Mucosa of descending colon (tissue), 3 donors: ENCODE measurements at regions not wholly inside any gene's neighbourhood (a gene's known extent, or its start where the extent isn't known, plus 50 kb on each side); places are given as distances from the start of the nearest gene placed in this dataset.
"Not testable (repeated sequence)": the region's sequence is repeated elsewhere in the genome, so short reads cannot be mapped to it uniquely, and the experiment has no call there.

Source experiments
- ATAC-seq: fragments of 200-7000 bp; cut with Tn5 transposase; one replicate; pipeline ENCODE4 v1.9.1; 2020; ENCODE audit warnings: mild to moderate bottlenecking, moderate library complexity
- DNase-seq, 3 donors: peaks; one replicate each; pipeline ENCODE4 v3.0.0-alpha.2; 2020
- H3K36me3 ChIP-seq: fragments of 200-600 bp; one replicate; pipeline ENCODE4 v1.8.0; 2021; ENCODE audit warnings: low read depth, mild to moderate bottlenecking
- H3K4me1 ChIP-seq: fragments of 200-600 bp; one replicate; pipeline ENCODE4 v1.8.0; 2021; ENCODE audit warnings: low read depth, mild to moderate bottlenecking
- H3K4me3 ChIP-seq: fragments of 200-600 bp; one replicate; pipeline ENCODE4 v1.8.0; 2021; ENCODE audit warnings: mild to moderate bottlenecking
- H3K9me3 ChIP-seq: fragments of 200-600 bp; one replicate; pipeline ENCODE4 v1.8.0; 2021; ENCODE audit warnings: mild to moderate bottlenecking
- CTCF ChIP-seq: fragments of 200-600 bp; IDR thresholded peaks from one replicate; pipeline ENCODE4 v1.8.0; 2022; ENCODE audit warnings: antibody characterized with exemption, mild to moderate bottlenecking
- intact Hi-C, 2 donors: fragments of 100-400 bp; cut with DNase I in 1 of 2; cut with micrococcal nuclease in 1 of 2; formaldehyde crosslinking; loops; one replicate each; pipeline versions ENCODE4 v1.11.0 to v1.11.1; 2022; cut with DNase I, micrococcal nuclease
- donor health status: DM: no; HTN: no; CAD: no; lungs with moderate emphysema.
- donor health status: DM: no; HTN: no; CAD: no.
- donor health status: DM: no; HTN: yes; CAD: no.

DNA sequence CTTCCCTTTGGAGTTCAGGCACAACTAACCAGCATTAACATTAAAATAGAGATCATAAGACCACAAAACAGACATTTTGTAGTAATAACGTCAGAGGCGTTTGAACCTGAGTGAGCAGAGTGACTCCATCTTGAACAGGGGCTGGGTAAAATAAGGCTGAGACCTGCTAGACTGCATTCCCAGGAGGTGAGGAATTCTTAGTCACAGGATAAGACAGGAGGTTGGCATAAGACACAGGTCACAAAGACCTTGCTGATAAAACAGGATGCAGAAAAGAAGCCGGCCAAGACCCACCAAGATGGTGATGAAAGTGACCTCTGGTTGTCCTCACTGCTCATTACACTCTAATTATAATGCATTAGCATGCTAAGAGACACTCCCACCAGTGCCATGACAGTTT, 493.2 kb upstream of the AUTS2 start:
- no peaks in the 10 kb centered on the region for H3K36me3 ChIP-seq
- ATAC-seq = no peak
- DNase-seq = no peak

DNA sequence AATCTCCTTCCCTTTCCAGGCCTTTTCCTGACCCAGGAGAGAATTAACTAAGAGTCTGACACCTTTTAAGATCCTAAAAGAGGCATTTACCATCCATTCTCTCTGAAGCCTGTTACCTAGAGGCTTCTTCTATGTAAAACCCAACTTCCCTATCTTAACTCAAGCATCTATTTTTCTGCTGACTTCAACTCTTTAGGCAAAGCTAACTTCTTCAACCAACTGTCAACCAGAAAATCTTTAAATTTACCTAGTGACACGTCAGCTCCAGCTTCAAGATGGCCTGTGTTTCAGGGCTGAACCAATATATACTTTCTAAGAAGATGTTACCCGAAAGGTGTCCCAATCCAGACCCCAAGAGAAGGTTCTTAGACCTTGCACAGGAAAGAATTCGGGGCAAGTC, 492.3 kb upstream of the AUTS2 start:
- intact Hi-C loops = no loop called here
- ATAC-seq (no peak), DNase-seq (no peak)
- Histone ChIP-seq H3K9me3 (peaks cover 50% of the 10 kb centered on the region), H3K36me3 (no peaks in the 10 kb centered on the region), H3K4me1 (no peaks in the 10 kb centered on the region), H3K4me3 (no peak overlapping the region)
- TF ChIP-seq CTCF = no peak

More for the DNA sequence above, 493.2 kb upstream of the AUTS2 start:
- Histone ChIP-seq H3K4me3 (no peak overlapping the region), H3K9me3 (peaks cover 48% of the 10 kb centered on the region), H3K4me1 (no peaks in the 10 kb centered on the region)
- intact Hi-C loops = no loop called here
- TF ChIP-seq CTCF = no peak

GRCh38 chr7:69106449-69106848, 491.8 kb upstream of the AUTS2 start:
- intact Hi-C loops = not testable (repeated sequence)

GRCh38 chr7:69106946-69107345, 491.3 kb upstream of the AUTS2 start:
- peaks cover 44% of the 10 kb centered on the region for H3K9me3 ChIP-seq
- H3K36me3 ChIP-seq, H3K4me1 ChIP-seq, DNase-seq, intact Hi-C loops, H3K4me3 ChIP-seq, ATAC-seq: not testable (repeated sequence)

More at GRCh38 chr7:69106449-69106848, 491.8 kb upstream of the AUTS2 start:
- H3K36me3 ChIP-seq, H3K4me3 ChIP-seq, DNase-seq, ATAC-seq, H3K4me1 ChIP-seq: not testable (repeated sequence)
- H3K9me3 ChIP-seq = peaks cover 46% of the 10 kb centered on the region

DNA sequence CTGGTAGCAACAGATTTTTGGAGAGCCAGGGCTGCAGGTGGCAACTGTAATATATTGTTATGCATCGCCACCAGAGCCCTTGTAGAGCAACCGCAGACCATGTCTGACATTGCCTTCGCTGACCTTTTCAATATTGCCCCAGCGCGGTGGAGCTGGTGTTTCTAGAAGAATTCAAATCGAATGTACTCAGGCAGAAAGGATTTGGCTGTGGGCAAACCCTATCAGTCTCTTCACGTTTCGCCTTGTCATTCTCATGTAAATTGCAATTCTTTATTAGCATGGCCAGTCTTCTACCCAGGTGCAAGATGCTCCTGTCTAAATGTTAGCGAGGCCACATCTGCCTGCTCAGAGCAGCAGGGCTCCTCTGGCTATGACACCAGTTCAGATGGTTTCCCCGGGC, 490.2 kb upstream of the AUTS2 start:
- ATAC-seq (no peak), DNase-seq (no peak)
- no peak for TF ChIP-seq CTCF
- Histone ChIP-seq H3K36me3 (no peaks in the 10 kb centered on the region), H3K4me1 (no peaks in the 10 kb centered on the region), H3K9me3 (peaks cover 38% of the 10 kb centered on the region), H3K4me3 (no peak overlapping the region)
- intact Hi-C loops = no loop called here

DNA sequence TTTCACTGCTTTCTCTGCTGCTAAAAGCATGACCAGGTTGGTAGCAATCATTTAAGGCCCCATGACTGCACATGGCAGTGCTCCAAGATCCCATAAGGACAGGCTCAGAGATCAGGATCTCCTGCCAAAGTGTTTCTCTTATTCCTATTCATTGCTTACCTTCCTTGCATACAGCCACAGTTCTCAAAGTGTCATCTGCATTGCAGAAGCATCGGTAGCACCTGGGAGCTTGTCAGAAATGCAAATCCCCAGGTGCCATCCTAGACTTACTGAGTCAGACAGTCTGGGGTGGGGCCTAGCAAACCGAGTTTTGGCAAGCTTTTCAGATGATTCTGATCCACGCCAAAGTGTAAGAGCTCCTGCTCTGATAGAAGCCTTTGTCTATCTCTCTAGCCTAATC, 489.0 kb upstream of the AUTS2 start:
- Histone ChIP-seq H3K4me1 (no peaks in the 10 kb centered on the region), H3K36me3 (no peaks in the 10 kb centered on the region), H3K4me3 (no peak overlapping the region), H3K9me3 (peaks cover 34% of the 10 kb centered on the region)
- TF ChIP-seq CTCF = no peak
- intact Hi-C loops = no loop called here
- ATAC-seq = no peak
- DNase-seq = no peak

DNA sequence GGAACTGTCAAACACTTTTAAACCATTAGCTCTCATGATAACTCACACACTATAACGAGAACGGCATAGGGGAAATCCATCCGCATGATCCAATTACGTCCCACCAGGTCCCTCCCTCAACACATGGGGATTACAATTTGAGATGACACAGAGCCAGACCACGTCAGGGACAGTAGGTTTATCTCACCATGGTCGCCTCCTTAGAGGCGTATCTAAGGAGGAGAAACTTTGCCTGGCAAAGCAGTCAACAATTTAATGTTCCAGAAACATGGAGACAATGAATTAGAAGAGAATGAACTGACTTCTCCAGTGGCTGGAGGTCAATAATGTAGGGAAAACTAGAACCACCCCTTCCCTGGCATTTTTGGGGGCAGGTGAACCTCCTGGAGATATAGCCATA, 488.4 kb upstream of the AUTS2 start:
- Histone ChIP-seq H3K36me3 (no peaks in the 10 kb centered on the region), H3K4me3 (no peak overlapping the region), H3K4me1 (no peaks in the 10 kb centered on the region), H3K9me3 (peaks cover 37% of the 10 kb centered on the region)
- intact Hi-C loops = no loop called here
- no peak for DNase-seq
- TF ChIP-seq CTCF = no peak
- no peak for ATAC-seq
